GM23338 (cell line): ENCODE measurements at regions not wholly inside any gene's neighbourhood (a gene's known extent, or its start where the extent isn't known, plus 50 kb on each side); places are given as distances from the start of the nearest gene placed in this dataset.

Experiments used
- ATAC-seq: fragments of 200-7000 bp; cut with Tn5 transposase; 3 replicates; pipeline ENCODE4 v1.9.1; 2020
- DNase-seq: peaks from one replicate; pipeline ENCODE4 v3.0.0-alpha.2; 2015; ENCODE audit warnings: low spot score
- H2AFZ ChIP-seq: fragments of 200-600 bp; sonication (generic); 2 replicates; pipeline ENCODE4 v1.8.0; 2016; ENCODE audit warnings: antibody characterized with exemption, mild to moderate bottlenecking, moderate library complexity
- H3F3A ChIP-seq: fragments of 200-600 bp; sonication (generic); replicated peaks from 2 replicates; pipeline ENCODE4 v1.8.0; 2017; ENCODE audit warnings: antibody characterized with exemption, mixed run types, low read depth
- H3K27ac ChIP-seq: fragments of 200-600 bp; sonication (generic); 2 replicates; pipeline ENCODE4 v1.6.1; 2016; ENCODE audit warnings: low read depth
- H3K27me3 ChIP-seq: fragments of 200-600 bp; sonication (generic); 2 replicates; pipeline ENCODE4 v1.8.0; 2016; ENCODE audit warnings: mild to moderate bottlenecking, mixed run types, moderate library complexity; ENCODE audit not compliant: insufficient read depth
- H3K36me3 ChIP-seq: fragments of 200-600 bp; sonication (generic); 2 replicates; pipeline ENCODE4 v1.8.0; 2016; ENCODE audit warnings: mild to moderate bottlenecking; ENCODE audit not compliant: insufficient read depth
- H3K4me1 ChIP-seq: fragments of 200-600 bp; sonication (generic); 2 replicates; pipeline ENCODE4 v1.8.0; 2016; ENCODE audit warnings: mild to moderate bottlenecking, moderate library complexity; ENCODE audit not compliant: insufficient read depth
- H3K4me2 ChIP-seq: fragments of 200-600 bp; sonication (generic); 2 replicates; pipeline ENCODE4 v1.7.1; 2017; ENCODE audit warnings: mixed run types
- H3K4me3 ChIP-seq: fragments of 200-600 bp; sonication (generic); 2 replicates; pipeline ENCODE4 v1.6.1; 2016; ENCODE audit warnings: mixed run types
- H3K79me2 ChIP-seq: fragments of 200-600 bp; sonication (generic); replicated peaks from 2 replicates; pipeline ENCODE4 v1.8.0; 2017; ENCODE audit warnings: mild to moderate bottlenecking; ENCODE audit not compliant: insufficient read depth
- H3K9me2 ChIP-seq: fragments of 200-600 bp; sonication (generic); 2 replicates; pipeline ENCODE4 v1.8.0; 2017; ENCODE audit not compliant: insufficient read depth
- H4K20me1 ChIP-seq: fragments of 200-600 bp; sonication (generic); replicated peaks from 2 replicates; pipeline ENCODE4 v1.8.0; 2017; ENCODE audit warnings: mild to moderate bottlenecking; ENCODE audit not compliant: insufficient read depth
- H3K27ac Mint-ChIP-seq: 2 replicates; pipeline ENCODE4 v1.8.0; 2020; ENCODE audit warnings: inconsistent platforms, mild to moderate bottlenecking, moderate library complexity, mixed read lengths
- H3K27me3 Mint-ChIP-seq: 3 replicates; pipeline ENCODE4 v1.8.0; 2022; ENCODE audit warnings: low read depth, mild to moderate bottlenecking, moderate library complexity, mixed read lengths, inconsistent platforms; ENCODE audit not compliant: insufficient read depth, poor library complexity
- H3K36me3 Mint-ChIP-seq: 3 replicates; pipeline ENCODE4 v1.8.0; 2021; ENCODE audit warnings: low read depth, mild to moderate bottlenecking, inconsistent platforms, moderate library complexity, mixed read lengths
- H3K4me1 Mint-ChIP-seq: 3 replicates; pipeline ENCODE4 v1.8.0; 2020; ENCODE audit warnings: mild to moderate bottlenecking, inconsistent platforms, mixed read lengths
- H3K4me3 Mint-ChIP-seq: 3 replicates; pipeline ENCODE4 v1.8.0; 2021; ENCODE audit warnings: moderate library complexity, mild to moderate bottlenecking, inconsistent platforms, mixed read lengths
- H3K9me3 Mint-ChIP-seq: 3 replicates; pipeline ENCODE4 v1.8.0; 2020; ENCODE audit warnings: moderate library complexity, mild to moderate bottlenecking, inconsistent platforms, mixed read lengths
- CREB1 ChIP-seq: fragments of 250-450 bp; sonication (Bioruptor Pico); IDR thresholded peaks from 2 replicates; pipeline ENCODE4 v1.5.0; 2020; ENCODE audit warnings: low read depth, mild to moderate bottlenecking, moderate library complexity
- EZH2 ChIP-seq: fragments of 200-600 bp; sonication (generic); IDR thresholded peaks from one replicate; pipeline ENCODE4 v1.8.0; 2017; ENCODE audit warnings: antibody characterized with exemption, mild to moderate bottlenecking, low read depth; ENCODE audit not compliant: unreplicated experiment
- JUNB ChIP-seq: IDR thresholded peaks from one replicate; pipeline ENCODE4 v1.6.1; 2016; ENCODE audit warnings: antibody characterized with exemption; ENCODE audit not compliant: unreplicated experiment
- NANOG ChIP-seq: IDR thresholded peaks from 2 replicates; pipeline ENCODE4 v1.6.1; 2016; ENCODE audit warnings: antibody characterized with exemption, borderline replicate concordance
- POLR2AphosphoS5 ChIP-seq: IDR thresholded peaks from 2 replicates; pipeline ENCODE4 v1.6.1; 2016; ENCODE audit warnings: antibody characterized with exemption, low read depth
- REST ChIP-seq: IDR thresholded peaks from one replicate; pipeline ENCODE4 v1.6.1; 2018; ENCODE audit warnings: antibody characterized with exemption; ENCODE audit not compliant: unreplicated experiment
- STAT1 ChIP-seq: IDR thresholded peaks from one replicate; pipeline ENCODE4 v1.6.1; 2016; ENCODE audit warnings: antibody characterized with exemption; ENCODE audit not compliant: unreplicated experiment
- ZNF114 ChIP-seq: fragments of 250-450 bp; sonication (Bioruptor Pico); IDR thresholded peaks from 2 replicates; pipeline ENCODE4 v1.5.0; 2020; ENCODE audit warnings: mild to moderate bottlenecking, moderate library complexity
- ZNF331 ChIP-seq: fragments of 250-450 bp; sonication (Bioruptor Pico); IDR thresholded peaks from 2 replicates; pipeline ENCODE4 v1.5.0; 2020; ENCODE audit warnings: low read depth, mild to moderate bottlenecking, moderate library complexity
- ZNF462 ChIP-seq: fragments of 250-450 bp; sonication (Bioruptor Pico); IDR thresholded peaks from 2 replicates; pipeline ENCODE4 v1.5.0; 2020; ENCODE audit warnings: mild to moderate bottlenecking, moderate library complexity
- TF ChIP-seq, protein P1 (sequence below): IDR thresholded peaks from 2 replicates; pipeline ENCODE4 v1.6.1; 2016; ENCODE audit warnings: antibody characterized with exemption

DNA sequence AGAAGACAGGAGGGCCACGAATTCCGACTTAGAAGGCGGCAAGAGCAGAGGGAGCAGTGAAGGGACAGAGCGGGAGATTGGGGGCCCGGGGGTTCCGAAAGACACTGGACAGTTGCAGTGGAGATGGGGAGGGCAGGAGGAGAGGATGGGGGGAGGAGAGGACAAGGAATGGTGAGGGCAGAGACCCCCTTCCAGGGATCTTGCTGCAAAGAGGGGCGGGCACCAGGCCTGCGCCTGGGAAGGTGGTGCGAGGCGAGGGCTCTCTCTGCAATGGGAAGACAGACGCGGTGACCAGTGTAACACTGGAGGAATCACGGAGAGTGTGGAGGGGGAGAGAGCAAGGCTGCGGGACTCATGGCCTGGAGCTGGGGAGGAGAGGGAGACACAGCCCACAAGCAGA is 185.2 kb downstream of the RBFOX3 start:
- H3K9me3 Mint-ChIP-seq = no peaks in the 10 kb centered on the region; the same call in 2 of the 3 replicates
- no peaks in the 10 kb centered on the region; the same call in 2 of the 3 replicates for H3K4me1 Mint-ChIP-seq
- no peak overlapping the region for H3K4me2 ChIP-seq
- TF ChIP-seq CREB1 = no peak
- TF ChIP-seq POLR2AphosphoS5 = no peak
- TF ChIP-seq JUNB = no peak
- TF ChIP-seq REST = no peak
- TF ChIP-seq ZNF331 (CRISPR knock-in tag) = no peak
- no peak for TF ChIP-seq NANOG
- TF ChIP-seq, protein P1, sequence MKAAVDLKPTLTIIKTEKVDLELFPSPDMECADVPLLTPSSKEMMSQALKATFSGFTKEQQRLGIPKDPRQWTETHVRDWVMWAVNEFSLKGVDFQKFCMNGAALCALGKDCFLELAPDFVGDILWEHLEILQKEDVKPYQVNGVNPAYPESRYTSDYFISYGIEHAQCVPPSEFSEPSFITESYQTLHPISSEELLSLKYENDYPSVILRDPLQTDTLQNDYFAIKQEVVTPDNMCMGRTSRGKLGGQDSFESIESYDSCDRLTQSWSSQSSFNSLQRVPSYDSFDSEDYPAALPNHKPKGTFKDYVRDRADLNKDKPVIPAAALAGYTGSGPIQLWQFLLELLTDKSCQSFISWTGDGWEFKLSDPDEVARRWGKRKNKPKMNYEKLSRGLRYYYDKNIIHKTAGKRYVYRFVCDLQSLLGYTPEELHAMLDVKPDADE = no peak
- no peak for TF ChIP-seq ZNF462 (CRISPR knock-in tag)
- TF ChIP-seq ZNF114 (CRISPR knock-in tag) = no peak
- TF ChIP-seq EZH2 = no peak
- no peak for TF ChIP-seq STAT1
- H3K27ac ChIP-seq = no peak overlapping the region
- DNase-seq (no peak), ATAC-seq (no peak; the same call in 2 of the 3 replicates)
- no peak overlapping the region for H3K4me3 ChIP-seq
- no peaks in the 10 kb centered on the region for H3K79me2 ChIP-seq
- no peaks in the 10 kb centered on the region for H3K36me3 Mint-ChIP-seq
- H4K20me1 ChIP-seq = no peaks in the 10 kb centered on the region
- H3K36me3 ChIP-seq = no peaks in the 10 kb centered on the region
- no peaks in the 10 kb centered on the region for H3K27me3 ChIP-seq
- no peaks in the 10 kb centered on the region for H3K4me1 ChIP-seq
- H3K9me2 ChIP-seq = no peaks in the 10 kb centered on the region
- no peaks in the 10 kb centered on the region for H3F3A ChIP-seq
- H3K27ac Mint-ChIP-seq = peak overlapping the region; percentile 47; the same call in 1 of the 2 replicates
- H2AFZ ChIP-seq = no peak overlapping the region
- H3K27me3 Mint-ChIP-seq = peaks cover 18% of the 10 kb centered on the region
- no peak overlapping the region for H3K4me3 Mint-ChIP-seq
